ENCODE measurements at regions not wholly inside any gene's neighbourhood (a gene's known extent, or its start where the extent isn't known, plus 50 kb on each side); places are given as distances from the start of the nearest gene placed in this dataset.
A peak's percentile ranks its signal among the peaks of the same experiment; 100 is the strongest.

DNA sequence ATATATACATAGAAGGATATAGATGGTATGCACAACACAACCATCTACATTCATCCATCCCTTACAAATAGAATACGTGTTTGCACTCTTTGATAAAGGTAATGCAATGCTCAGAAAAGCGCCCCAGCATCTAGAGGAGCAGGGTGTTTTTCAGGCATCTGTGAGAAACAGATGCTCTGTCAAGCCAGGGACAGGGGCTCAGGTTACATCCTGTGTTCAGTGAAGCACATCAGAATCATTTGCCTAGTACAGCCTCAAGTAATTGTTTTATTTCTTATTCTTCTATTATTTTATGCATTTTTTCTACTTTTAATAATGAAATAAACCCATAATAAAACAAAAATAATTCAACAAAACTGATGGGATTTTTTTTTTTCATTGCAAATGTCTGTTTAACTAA, 50.5 kb upstream of the HIF1A start:
- Histone ChIP-seq H3K36me3 (ENCODE audit: insufficient read depth, low read length) (no peaks in the 10 kb centered on the region), H3K4me2 (ENCODE audit: low read length) (no peak overlapping the region), H4K20me1 (ENCODE audit: insufficient read depth, low read length) (no peaks in the 10 kb centered on the region), H3K27me3 (ENCODE audit: insufficient read depth, low read length) (no peaks in the 10 kb centered on the region), H3K9me3 (ENCODE audit: insufficient read depth, low read depth, low read length) (no peaks in the 10 kb centered on the region), H3K27ac (ENCODE audit: low read depth, low read length) (no peak overlapping the region), H3K4me3 (ENCODE audit: insufficient read depth, low read depth, low read length) (no peak overlapping the region), H3K9ac (ENCODE audit: low read length) (no peak overlapping the region), H3K4me1 (ENCODE audit: insufficient read depth, low read length) (no peaks in the 10 kb centered on the region), H3K79me2 (ENCODE audit: insufficient read depth, low read length) (no peaks in the 10 kb centered on the region), H2AFZ (ENCODE audit: low read depth, low read length) (no peak overlapping the region)
- Mint-ChIP-seq H3K4me1 (ENCODE audit: low read depth, unreplicated experiment) (peaks cover 25% of the 10 kb centered on the region), H3K9me3 (ENCODE audit: unreplicated experiment) (peaks cover 4% of the 10 kb centered on the region), H3K4me3 (ENCODE audit: unreplicated experiment) (no peak overlapping the region), H3K36me3 (ENCODE audit: low read depth, unreplicated experiment) (peaks cover 1% of the 10 kb centered on the region), H3K27me3 (ENCODE audit: low read depth, unreplicated experiment) (no peaks in the 10 kb centered on the region), H3K27ac (ENCODE audit: unreplicated experiment) (peak overlapping the region; percentile 90)
- no peak for FAIRE-seq
- no peak for DNase-seq (ENCODE audit: low read depth)
- TF ChIP-seq, protein P1, sequence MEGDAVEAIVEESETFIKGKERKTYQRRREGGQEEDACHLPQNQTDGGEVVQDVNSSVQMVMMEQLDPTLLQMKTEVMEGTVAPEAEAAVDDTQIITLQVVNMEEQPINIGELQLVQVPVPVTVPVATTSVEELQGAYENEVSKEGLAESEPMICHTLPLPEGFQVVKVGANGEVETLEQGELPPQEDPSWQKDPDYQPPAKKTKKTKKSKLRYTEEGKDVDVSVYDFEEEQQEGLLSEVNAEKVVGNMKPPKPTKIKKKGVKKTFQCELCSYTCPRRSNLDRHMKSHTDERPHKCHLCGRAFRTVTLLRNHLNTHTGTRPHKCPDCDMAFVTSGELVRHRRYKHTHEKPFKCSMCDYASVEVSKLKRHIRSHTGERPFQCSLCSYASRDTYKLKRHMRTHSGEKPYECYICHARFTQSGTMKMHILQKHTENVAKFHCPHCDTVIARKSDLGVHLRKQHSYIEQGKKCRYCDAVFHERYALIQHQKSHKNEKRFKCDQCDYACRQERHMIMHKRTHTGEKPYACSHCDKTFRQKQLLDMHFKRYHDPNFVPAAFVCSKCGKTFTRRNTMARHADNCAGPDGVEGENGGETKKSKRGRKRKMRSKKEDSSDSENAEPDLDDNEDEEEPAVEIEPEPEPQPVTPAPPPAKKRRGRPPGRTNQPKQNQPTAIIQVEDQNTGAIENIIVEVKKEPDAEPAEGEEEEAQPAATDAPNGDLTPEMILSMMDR (IDR thresholded peaks at IDR 0.05; ENCODE audit: insufficient read depth, low read depth, low read length), result no peak
- TF ChIP-seq EZH2 (IDR thresholded peaks at IDR 0.05; ENCODE audit: insufficient read depth, low read length), result no peak

DNA sequence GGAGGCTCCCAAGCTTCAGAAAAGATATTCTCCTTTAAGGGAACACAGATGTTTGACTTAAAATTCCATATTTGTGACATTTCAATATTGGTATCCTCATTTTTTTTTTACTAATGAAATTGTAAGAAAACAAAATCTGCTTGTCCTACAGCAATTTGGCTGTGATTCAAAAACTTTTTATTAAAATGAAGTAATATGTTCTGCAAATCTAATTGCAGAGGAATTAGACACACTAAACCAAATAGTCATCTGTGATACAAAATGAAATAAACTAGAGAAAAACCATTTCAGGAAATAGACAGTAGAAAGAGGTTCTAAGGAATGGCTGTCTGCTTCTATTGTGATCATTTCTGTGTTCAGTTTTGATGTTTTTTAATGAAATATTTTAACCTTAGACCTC, 50.1 kb upstream of the HIF1A start:
- H3K4me3 ChIP-seq (ENCODE audit: insufficient read depth, low read depth, low read length), result no peak overlapping the region
- H3K27ac ChIP-seq (ENCODE audit: low read depth, low read length), result no peak overlapping the region
- H3K4me2 ChIP-seq (ENCODE audit: low read length), result no peak overlapping the region
- H3K9me3 Mint-ChIP-seq (ENCODE audit: unreplicated experiment), result peaks cover 4% of the 10 kb centered on the region
- H3K27me3 ChIP-seq (ENCODE audit: insufficient read depth, low read length), result no peaks in the 10 kb centered on the region
- DNase-seq (ENCODE audit: low read depth), result no peak
- no peaks in the 10 kb centered on the region for H3K27me3 Mint-ChIP-seq (ENCODE audit: low read depth, unreplicated experiment)
- H3K27ac Mint-ChIP-seq (ENCODE audit: unreplicated experiment), result no peak overlapping the region
- no peaks in the 10 kb centered on the region for H3K4me1 ChIP-seq (ENCODE audit: insufficient read depth, low read length)
- H4K20me1 ChIP-seq (ENCODE audit: insufficient read depth, low read length), result no peaks in the 10 kb centered on the region
- no peak for TF ChIP-seq EZH2 (IDR thresholded peaks at IDR 0.05; ENCODE audit: insufficient read depth, low read length)
- TF ChIP-seq, protein P1 (IDR thresholded peaks at IDR 0.05; ENCODE audit: insufficient read depth, low read depth, low read length), result no peak
- no peak overlapping the region for H2AFZ ChIP-seq (ENCODE audit: low read depth, low read length)
- H3K79me2 ChIP-seq (ENCODE audit: insufficient read depth, low read length), result no peaks in the 10 kb centered on the region
- H3K36me3 ChIP-seq (ENCODE audit: insufficient read depth, low read length), result no peaks in the 10 kb centered on the region
- peaks cover 25% of the 10 kb centered on the region for H3K4me1 Mint-ChIP-seq (ENCODE audit: low read depth, unreplicated experiment)
- peaks cover 1% of the 10 kb centered on the region for H3K36me3 Mint-ChIP-seq (ENCODE audit: low read depth, unreplicated experiment)
- no peak overlapping the region for H3K4me3 Mint-ChIP-seq (ENCODE audit: unreplicated experiment)
- no peaks in the 10 kb centered on the region for H3K9me3 ChIP-seq (ENCODE audit: insufficient read depth, low read depth, low read length)
- H3K9ac ChIP-seq (ENCODE audit: low read length), result no peak overlapping the region
- FAIRE-seq, result no peak

All from astrocyte (in vitro differentiated cells and primary cell).